Parathyroid adenoma (tissue), 2 donors: ENCODE measurements at regions not wholly inside any gene's neighbourhood (a gene's known extent, or its start where the extent isn't known, plus 50 kb on each side); places are given as distances from the start of the nearest gene placed in this dataset.
"Not testable (repeated sequence)": the region's sequence is repeated elsewhere in the genome, so short reads cannot be mapped to it uniquely, and the experiment has no call there.

ENCODE experiments used
- H2AFZ ChIP-seq: fragments of 300-600 bp; sonication (generic); one replicate; pipeline ENCODE4 v1.7.0; 2017; ENCODE audit warnings: antibody characterized with exemption, mild to moderate bottlenecking
- H3K27ac ChIP-seq: fragments of 300-600 bp; sonication (generic); one replicate; pipeline ENCODE4 v1.7.0; 2017
- H3K27me3 ChIP-seq: fragments of 300-600 bp; sonication (generic); one replicate; pipeline ENCODE4 v1.7.0; 2017; ENCODE audit warnings: low read length; ENCODE audit not compliant: control insufficient read depth, insufficient read depth
- H3K36me3 ChIP-seq: fragments of 300-600 bp; sonication (generic); one replicate; pipeline ENCODE4 v1.7.0; 2017; ENCODE audit warnings: low read length; ENCODE audit not compliant: control insufficient read depth, insufficient read depth
- H3K4me1 ChIP-seq: fragments of 300-600 bp; sonication (generic); one replicate; pipeline ENCODE4 v1.7.0; 2017; ENCODE audit warnings: control low read depth
- H3K4me2 ChIP-seq: fragments of 300-600 bp; sonication (generic); one replicate; pipeline ENCODE4 v1.7.0; 2017; ENCODE audit warnings: low read length
- H3K4me3 ChIP-seq: fragments of 300-600 bp; sonication (generic); one replicate; pipeline ENCODE4 v1.7.0; 2017; ENCODE audit warnings: low read depth, low read length
- H3K79me2 ChIP-seq: fragments of 300-600 bp; sonication (generic); one replicate; pipeline ENCODE4 v1.7.0; 2017; ENCODE audit warnings: control low read depth
- H3K9ac ChIP-seq: fragments of 300-600 bp; sonication (generic); one replicate; pipeline ENCODE4 v1.7.0; 2017; ENCODE audit warnings: mild to moderate bottlenecking
- H3K9me3 ChIP-seq: fragments of 300-600 bp; sonication (generic); one replicate; pipeline ENCODE4 v1.7.0; 2017; ENCODE audit warnings: low read length; ENCODE audit not compliant: control insufficient read depth
- CTCF ChIP-seq: fragments of 300-600 bp; sonication (generic); IDR thresholded peaks from one replicate; pipeline ENCODE4 v1.7.0; 2017; ENCODE audit warnings: antibody characterized with exemption, mild to moderate bottlenecking
- donor health status: primary hyperparathyroidism.

GRCh38 chr14:48709277-48709785, 876.8 kb downstream of the RPS29 start:
- Histone ChIP-seq H3K9ac (no peak overlapping the region), H2AFZ (no peak overlapping the region), H3K4me1 (no peaks in the 10 kb centered on the region), H3K79me2 (no peaks in the 10 kb centered on the region), H3K4me2 (no peak overlapping the region), H3K27me3 (no peaks in the 10 kb centered on the region), H3K9me3 (no peaks in the 10 kb centered on the region), H3K4me3 (no peak overlapping the region), H3K36me3 (no peaks in the 10 kb centered on the region), H3K27ac (no peak overlapping the region)
- no peak for TF ChIP-seq CTCF

GRCh38 chr14:48704639-48705038, 881.5 kb downstream of the RPS29 start:
- no peak overlapping the region for H3K4me3 ChIP-seq
- H3K27me3 ChIP-seq, result no peaks in the 10 kb centered on the region
- no peaks in the 10 kb centered on the region for H3K36me3 ChIP-seq
- H3K4me1 ChIP-seq, result no peaks in the 10 kb centered on the region
- H3K4me2 ChIP-seq, result no peak overlapping the region
- H3K9me3 ChIP-seq, result no peaks in the 10 kb centered on the region
- no peak for TF ChIP-seq CTCF
- no peak overlapping the region for H2AFZ ChIP-seq
- no peaks in the 10 kb centered on the region for H3K79me2 ChIP-seq
- H3K27ac ChIP-seq, result no peak overlapping the region
- H3K9ac ChIP-seq, result no peak overlapping the region

GRCh38 chr14:48703728-48704467, 882.3 kb downstream of the RPS29 start:
- Histone ChIP-seq H3K36me3 (no peaks in the 10 kb centered on the region), H3K79me2 (no peaks in the 10 kb centered on the region), H3K27me3 (no peaks in the 10 kb centered on the region), H3K4me3 (no peak overlapping the region), H3K27ac (no peak overlapping the region), H3K9ac (no peak overlapping the region), H3K4me1 (no peaks in the 10 kb centered on the region), H2AFZ (no peak overlapping the region), H3K4me2 (no peak overlapping the region), H3K9me3 (no peaks in the 10 kb centered on the region)
- TF ChIP-seq CTCF, result no peak

GRCh38 chr14:48697362-48697761, 888.8 kb downstream of the RPS29 start:
- not testable (repeated sequence) for H3K9me3 ChIP-seq, H3K4me3 ChIP-seq, H2AFZ ChIP-seq, H3K9ac ChIP-seq, H3K27me3 ChIP-seq, H3K4me2 ChIP-seq, H3K27ac ChIP-seq, H3K79me2 ChIP-seq, H3K36me3 ChIP-seq, H3K4me1 ChIP-seq

- Histone ChIP-seq H3K4me2 (no peak overlapping the region), H3K27ac (no peak overlapping the region), H3K79me2 (no peaks in the 10 kb centered on the region), H3K4me1 (no peaks in the 10 kb centered on the region), H2AFZ (no peak overlapping the region), H3K4me3 (no peak overlapping the region), H3K36me3 (no peaks in the 10 kb centered on the region), H3K27me3 (no peaks in the 10 kb centered on the region), H3K9me3 (no peaks in the 10 kb centered on the region), H3K9ac (no peak overlapping the region)
- TF ChIP-seq CTCF, result no peak
Observed at GRCh38 chr14:48693793-48694192, 892.4 kb downstream of the RPS29 start.
